WTC11 (cell line): ENCODE measurements at regions not wholly inside any gene's neighbourhood (a gene's known extent, or its start where the extent isn't known, plus 50 kb on each side); places are given as distances from the start of the nearest gene placed in this dataset.

ENCODE experiments used
- FOXJ3 ChIP-seq: sonication (generic); formaldehyde crosslinking; IDR thresholded peaks from 2 replicates; pipeline ENCODE4 v1.9.0; 2021; ENCODE audit warnings: missing genetic modification reagents, mild to moderate bottlenecking, borderline replicate concordance
- PRRX2 ChIP-seq: fragments of 250-450 bp; sonication (Bioruptor Pico); IDR thresholded peaks from 2 replicates; pipeline ENCODE4 v1.8.0; 2021; ENCODE audit warnings: mild to moderate bottlenecking
- SP1 ChIP-seq: sonication (generic); formaldehyde crosslinking; conservative IDR thresholded peaks from 2 replicates; pipeline ENCODE4 v1.8.1; 2022; ENCODE audit warnings: missing genetic modification reagents
- TF ChIP-seq, protein P1 (sequence below): fragments of 200-600 bp; IDR thresholded peaks from 2 replicates; pipeline ENCODE4 v1.8.0; 2022; ENCODE audit warnings: antibody characterized with exemption
- TF ChIP-seq, protein P2 (sequence below): sonication (generic); formaldehyde crosslinking; IDR thresholded peaks from 2 replicates; pipeline ENCODE4 v1.8.0; 2022; ENCODE audit warnings: mild to moderate bottlenecking, missing genetic modification reagents
- TF ChIP-seq, protein P3 (sequence below): sonication (generic); formaldehyde crosslinking; conservative IDR thresholded peaks from 2 replicates; pipeline ENCODE4 v1.8.1; 2022; ENCODE audit warnings: mild to moderate bottlenecking, missing genetic modification reagents
- TF ChIP-seq, protein P4 (sequence below): sonication (generic); formaldehyde crosslinking; IDR thresholded peaks from 2 replicates; pipeline ENCODE4 v1.8.1; 2022; ENCODE audit warnings: low read depth, mild to moderate bottlenecking, moderate library complexity, missing genetic modification reagents, borderline replicate concordance

DNA sequence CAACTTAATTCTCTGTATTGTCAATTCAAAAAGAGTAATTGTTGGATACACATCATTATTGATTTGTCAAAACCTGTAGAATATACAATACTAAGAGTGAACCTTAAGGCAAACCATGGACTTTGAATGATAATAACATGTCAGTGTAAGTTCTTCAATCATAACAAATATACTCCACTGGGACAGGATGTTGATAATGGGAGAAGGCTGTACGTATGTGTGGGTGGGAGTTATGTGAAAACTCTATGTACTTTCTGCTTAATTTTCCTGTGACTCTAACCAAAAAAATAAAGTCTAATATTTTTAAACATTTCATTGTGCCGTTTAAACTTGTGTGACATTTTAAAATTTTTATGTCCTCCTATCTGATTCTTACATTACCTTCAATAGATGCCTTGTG is 526.7 kb downstream of the SUCLA2 start:
- TF ChIP-seq SP1 (CRISPR knock-in tag) (no peak), PRRX2 (no peak), FOXJ3 (CRISPR knock-in tag) (no peak)
- TF ChIP-seq, protein P1, sequence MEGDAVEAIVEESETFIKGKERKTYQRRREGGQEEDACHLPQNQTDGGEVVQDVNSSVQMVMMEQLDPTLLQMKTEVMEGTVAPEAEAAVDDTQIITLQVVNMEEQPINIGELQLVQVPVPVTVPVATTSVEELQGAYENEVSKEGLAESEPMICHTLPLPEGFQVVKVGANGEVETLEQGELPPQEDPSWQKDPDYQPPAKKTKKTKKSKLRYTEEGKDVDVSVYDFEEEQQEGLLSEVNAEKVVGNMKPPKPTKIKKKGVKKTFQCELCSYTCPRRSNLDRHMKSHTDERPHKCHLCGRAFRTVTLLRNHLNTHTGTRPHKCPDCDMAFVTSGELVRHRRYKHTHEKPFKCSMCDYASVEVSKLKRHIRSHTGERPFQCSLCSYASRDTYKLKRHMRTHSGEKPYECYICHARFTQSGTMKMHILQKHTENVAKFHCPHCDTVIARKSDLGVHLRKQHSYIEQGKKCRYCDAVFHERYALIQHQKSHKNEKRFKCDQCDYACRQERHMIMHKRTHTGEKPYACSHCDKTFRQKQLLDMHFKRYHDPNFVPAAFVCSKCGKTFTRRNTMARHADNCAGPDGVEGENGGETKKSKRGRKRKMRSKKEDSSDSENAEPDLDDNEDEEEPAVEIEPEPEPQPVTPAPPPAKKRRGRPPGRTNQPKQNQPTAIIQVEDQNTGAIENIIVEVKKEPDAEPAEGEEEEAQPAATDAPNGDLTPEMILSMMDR: no peak
- TF ChIP-seq, protein P2, sequence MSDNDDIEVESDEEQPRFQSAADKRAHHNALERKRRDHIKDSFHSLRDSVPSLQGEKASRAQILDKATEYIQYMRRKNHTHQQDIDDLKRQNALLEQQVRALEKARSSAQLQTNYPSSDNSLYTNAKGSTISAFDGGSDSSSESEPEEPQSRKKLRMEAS (CRISPR knock-in tag): no peak
- TF ChIP-seq, protein P3, sequence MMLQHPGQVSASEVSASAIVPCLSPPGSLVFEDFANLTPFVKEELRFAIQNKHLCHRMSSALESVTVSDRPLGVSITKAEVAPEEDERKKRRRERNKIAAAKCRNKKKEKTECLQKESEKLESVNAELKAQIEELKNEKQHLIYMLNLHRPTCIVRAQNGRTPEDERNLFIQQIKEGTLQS: no peak
- TF ChIP-seq, protein P4, sequence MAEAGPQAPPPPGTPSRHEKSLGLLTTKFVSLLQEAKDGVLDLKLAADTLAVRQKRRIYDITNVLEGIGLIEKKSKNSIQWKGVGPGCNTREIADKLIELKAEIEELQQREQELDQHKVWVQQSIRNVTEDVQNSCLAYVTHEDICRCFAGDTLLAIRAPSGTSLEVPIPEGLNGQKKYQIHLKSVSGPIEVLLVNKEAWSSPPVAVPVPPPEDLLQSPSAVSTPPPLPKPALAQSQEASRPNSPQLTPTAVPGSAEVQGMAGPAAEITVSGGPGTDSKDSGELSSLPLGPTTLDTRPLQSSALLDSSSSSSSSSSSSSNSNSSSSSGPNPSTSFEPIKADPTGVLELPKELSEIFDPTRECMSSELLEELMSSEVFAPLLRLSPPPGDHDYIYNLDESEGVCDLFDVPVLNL (CRISPR knock-in tag): no peak
